ENCODE measurements at regions not wholly inside any gene's neighbourhood (a gene's known extent, or its start where the extent isn't known, plus 50 kb on each side); places are given as distances from the start of the nearest gene placed in this dataset.

- intact Hi-C loops (cut with DNase I): no loop called here
Measured at GRCh38 chr2:236688157-236688556, 118.5 kb downstream of the ACKR3 start.

GRCh38 chr2:236688563-236689392 is 119.2 kb downstream of the ACKR3 start:
- intact Hi-C loops (cut with DNase I): no loop called here
- no peak for DNase-seq

More at GRCh38 chr2:236688157-236688556, 118.5 kb downstream of the ACKR3 start:
- DNase-seq: no peak

GRCh38 chr2:236689393-236689700 is 119.7 kb downstream of the ACKR3 start:
- intact Hi-C loops (cut with DNase I): no loop called here
- DNase-seq: no peak

GRCh38 chr2:236689981-236690380 is 120.4 kb downstream of the ACKR3 start:
- DNase-seq: no peak
- intact Hi-C loops (cut with DNase I): no loop called here

DNA sequence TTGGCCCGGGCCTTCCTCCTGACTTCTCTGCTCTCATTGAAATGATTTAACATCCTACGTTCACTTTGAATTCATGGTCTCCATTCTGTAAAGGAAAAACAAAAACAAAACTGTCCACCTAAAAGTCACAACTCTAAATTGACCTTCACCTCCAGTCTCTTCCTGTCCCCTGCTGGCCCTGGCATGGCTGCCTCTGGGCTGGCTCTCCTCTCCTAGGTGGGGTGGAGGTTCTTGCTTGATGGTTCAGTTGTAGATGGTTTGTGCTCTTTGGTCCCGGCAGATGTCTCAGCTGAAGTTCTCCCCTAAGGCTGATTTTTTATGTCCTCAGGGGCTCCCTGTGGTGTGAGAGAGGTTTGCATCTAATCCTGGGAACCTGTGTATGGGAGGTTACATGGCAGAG is 121.1 kb downstream of the ACKR3 start:
- intact Hi-C loops (cut with DNase I): no loop called here
- no peak for DNase-seq

- DNase-seq: no peak
Measured at GRCh38 chr2:236691799-236692167, 122.2 kb downstream of the ACKR3 start.

DNA sequence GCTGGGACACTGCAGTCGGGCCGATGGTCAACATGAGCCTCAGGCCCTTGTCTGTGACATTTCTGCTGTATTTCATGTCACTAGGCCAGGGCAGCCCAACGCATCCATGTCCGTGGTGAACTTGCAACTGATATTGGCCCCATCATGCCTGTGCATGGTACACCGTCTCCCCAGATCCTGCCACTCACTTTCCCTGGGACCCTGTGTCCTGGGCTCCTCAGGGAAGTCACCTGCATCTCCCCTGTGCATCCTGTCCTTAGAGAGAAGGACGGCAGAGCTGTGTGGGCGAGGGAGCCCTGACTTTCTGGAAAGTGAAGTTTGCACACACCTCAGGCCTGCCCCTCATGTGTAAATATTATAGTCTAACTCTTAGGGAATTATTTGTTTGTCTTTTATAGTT is 123.3 kb downstream of the ACKR3 start:
- DNase-seq: no peak
- intact Hi-C loops (cut with DNase I): no loop called here

More at GRCh38 chr2:236691799-236692167, 122.2 kb downstream of the ACKR3 start:
- intact Hi-C loops (cut with DNase I): no loop called here

- intact Hi-C loops (cut with DNase I): no loop called here
- DNase-seq: no peak
Measured at GRCh38 chr2:236693531-236693930, 123.9 kb downstream of the ACKR3 start.

DNA sequence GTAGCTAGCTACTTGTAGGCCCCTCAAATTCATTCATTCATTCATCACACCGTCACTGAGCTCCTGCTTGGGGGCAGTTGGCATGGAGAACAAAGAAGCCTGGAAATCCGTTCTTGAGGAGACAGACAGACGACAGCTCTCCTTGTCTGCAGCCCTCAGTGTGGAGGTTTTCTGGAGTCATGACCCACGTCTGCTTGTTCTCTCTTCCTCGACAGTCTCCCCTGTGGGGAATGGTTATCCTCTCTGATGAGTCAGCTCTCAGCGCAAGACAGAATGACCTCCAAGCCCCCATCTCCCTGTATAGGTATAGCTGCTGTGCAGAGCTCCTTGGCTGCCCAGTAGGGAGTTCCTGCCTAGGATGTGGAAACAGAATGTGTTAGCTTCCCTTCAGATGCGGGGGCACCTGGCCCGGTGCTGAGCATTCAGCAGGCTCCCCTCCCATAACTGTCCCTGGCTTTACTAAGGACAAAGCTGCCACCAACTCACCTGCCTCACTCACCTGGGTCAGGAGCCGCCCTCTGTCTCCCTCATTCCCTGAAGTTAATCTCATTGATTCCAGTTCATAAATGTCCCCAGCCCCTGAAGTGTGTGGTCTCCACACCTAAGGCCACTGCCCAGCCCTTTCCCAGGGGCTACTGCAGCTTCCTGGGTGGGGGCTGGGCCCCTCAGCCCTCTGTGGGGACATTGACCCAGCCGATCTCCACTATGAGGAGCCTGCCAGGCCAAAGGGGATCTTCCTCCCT is 124.7 kb downstream of the ACKR3 start:
- DNase-seq: no peak
- intact Hi-C loops (cut with DNase I): no loop called here

GRCh38 chr2:236696834-236697233 is 127.2 kb downstream of the ACKR3 start:
- intact Hi-C loops (cut with DNase I): no loop called here
- no peak for DNase-seq

DNA sequence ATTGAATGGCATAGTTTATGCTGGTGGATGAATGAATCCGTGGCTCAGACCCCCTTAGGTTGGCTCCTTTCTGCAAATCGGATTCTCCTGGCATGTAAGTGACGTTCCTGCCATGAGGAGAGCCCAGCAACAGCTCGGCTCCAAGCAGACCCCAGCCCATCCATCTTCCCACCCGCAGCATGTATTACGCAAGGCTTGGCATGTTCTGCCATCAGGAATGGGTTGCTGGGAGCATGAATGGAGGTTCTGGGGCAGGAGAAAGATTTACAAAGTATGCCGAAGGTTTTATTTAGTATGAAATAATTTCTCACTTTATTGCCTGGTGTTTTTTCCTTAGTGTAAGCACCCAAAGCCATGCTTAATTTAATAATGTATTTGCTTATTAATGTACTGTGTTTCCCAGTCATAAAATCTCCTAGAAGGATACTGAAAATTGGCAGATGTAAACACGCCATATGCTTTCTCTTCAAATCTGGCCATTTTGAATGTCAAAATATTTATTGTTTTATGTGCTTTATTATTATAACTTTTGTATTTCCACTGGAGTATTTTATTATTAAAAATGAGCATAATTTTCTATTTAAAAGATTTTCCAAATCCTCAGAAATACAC is 128.5 kb downstream of the ACKR3 start:
- intact Hi-C loops (cut with DNase I): no loop called here

GRCh38 chr2:236700703-236701102 is 131.1 kb downstream of the ACKR3 start:
- intact Hi-C loops (cut with DNase I): no loop called here
- no peak for DNase-seq

More for the DNA sequence above, 128.5 kb downstream of the ACKR3 start:
- no peak for DNase-seq

GRCh38 chr2:236702657-236703372 is 133.2 kb downstream of the ACKR3 start:
- intact Hi-C loops (cut with DNase I): no loop called here
- no peak for DNase-seq

DNA sequence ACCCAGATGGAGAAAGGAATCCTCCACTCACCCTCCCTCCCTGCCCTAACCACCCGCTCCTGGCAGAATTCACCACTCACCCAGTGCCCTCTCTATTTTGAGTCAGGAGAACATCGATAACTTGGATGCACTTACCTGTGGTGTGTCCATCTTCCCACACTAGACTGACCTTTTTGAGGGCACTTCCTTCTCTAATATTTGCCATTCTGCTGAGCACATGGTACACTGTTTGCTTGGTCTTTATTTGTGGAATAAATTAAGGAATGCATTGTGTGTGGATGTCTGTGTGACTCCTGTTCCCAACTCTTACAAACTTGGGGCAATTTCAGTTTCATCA is 133.7 kb downstream of the ACKR3 start:
- intact Hi-C loops (cut with DNase I): no loop called here
- no peak for DNase-seq

GRCh38 chr2:236703906-236704305 is 134.3 kb downstream of the ACKR3 start:
- DNase-seq: no peak
- intact Hi-C loops (cut with DNase I): no loop called here

- no peak for DNase-seq
- intact Hi-C loops (cut with DNase I): no loop called here
Measured at GRCh38 chr2:236704887-236705286, 135.3 kb downstream of the ACKR3 start.

DNA sequence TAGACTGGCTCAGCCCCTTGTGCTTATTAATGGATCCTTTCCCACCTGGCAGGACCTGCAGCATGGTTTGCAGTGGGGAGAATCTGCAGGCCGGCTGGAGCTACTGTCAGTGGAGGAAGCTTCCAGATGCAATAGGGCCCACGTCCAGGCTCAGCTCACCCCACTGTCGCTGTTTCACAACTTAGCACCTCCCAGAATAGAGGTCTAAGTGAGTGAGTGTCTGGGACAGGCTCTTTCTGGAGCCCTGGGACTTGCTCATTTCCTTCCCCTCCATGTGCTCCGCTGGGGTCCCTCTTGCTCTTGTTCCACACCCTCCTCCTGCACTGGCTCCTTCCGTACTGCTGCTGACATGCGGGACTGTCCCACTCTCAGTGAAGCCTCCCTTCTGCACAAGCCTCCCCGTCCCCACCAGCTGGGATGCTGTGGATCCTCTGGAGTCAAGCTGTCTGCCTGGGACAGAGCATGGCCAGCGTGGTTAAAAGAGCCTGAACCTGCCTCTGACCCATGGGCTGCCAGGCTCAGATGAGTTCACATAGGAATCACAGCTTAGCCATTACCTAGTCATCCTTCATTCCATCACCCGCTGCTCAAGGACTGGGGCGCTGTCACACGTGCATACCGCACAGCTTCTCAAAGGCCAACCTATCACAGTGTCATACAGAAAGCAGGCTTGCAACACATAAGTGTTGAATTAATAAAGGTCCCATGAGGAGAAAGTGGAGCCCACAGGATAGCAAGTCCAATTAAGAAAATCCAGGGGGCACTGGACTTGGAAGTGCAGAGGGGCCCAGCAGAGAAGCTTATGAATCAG is 135.9 kb downstream of the ACKR3 start:
- intact Hi-C loops (cut with DNase I): no loop called here
- no peak for DNase-seq

DNA sequence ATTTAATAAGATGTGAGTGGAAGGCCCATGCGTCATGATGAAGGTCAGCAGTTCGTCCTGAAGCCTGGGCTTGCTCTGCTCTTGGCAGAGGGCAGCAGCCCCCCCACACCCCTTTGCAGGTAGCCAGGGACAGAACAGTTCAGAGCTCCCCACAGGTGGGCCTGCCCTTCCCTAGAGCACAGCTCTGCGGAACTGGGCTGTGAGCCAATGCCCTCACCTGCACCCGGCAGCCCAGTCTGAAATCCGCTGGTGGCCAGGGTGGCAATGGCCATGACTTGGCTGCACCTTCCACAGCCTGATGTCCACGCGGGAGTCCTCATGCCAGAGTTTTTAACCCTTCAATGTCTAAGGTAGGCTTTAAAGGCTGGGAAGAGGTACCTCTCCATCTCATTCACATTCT is 136.7 kb downstream of the ACKR3 start:
- DNase-seq: no peak
- intact Hi-C loops (cut with DNase I): no loop called here

- DNase-seq: no peak
- intact Hi-C loops (cut with DNase I): no loop called here
Measured at GRCh38 chr2:236706803-236707202, 137.2 kb downstream of the ACKR3 start.

DNA sequence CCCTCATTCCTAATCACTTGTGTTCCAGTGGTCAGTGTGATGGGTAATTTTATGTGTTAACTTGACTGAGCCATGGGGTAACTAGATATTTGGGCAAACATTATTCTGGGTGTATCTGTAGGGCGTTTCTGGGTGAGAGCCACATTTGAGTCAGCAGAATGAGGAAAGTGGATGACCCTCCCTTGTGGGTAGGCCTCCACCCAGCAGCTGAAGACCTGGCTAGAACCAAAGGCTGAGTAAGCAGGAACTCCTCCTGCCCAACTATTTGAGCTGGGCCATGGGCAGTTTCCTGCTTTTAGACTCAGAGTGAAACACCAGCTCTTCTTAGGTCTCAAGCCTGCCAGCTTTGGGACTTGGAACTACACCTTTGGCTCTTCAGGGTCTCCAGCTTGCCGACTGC is 141.8 kb downstream of the ACKR3 start:
- no peak for DNase-seq
- intact Hi-C loops (cut with DNase I): no loop called here
